ENCODE measurements at regions not wholly inside any gene's neighbourhood (a gene's known extent, or its start where the extent isn't known, plus 50 kb on each side); places are given as distances from the start of the nearest gene placed in this dataset.
A peak's percentile ranks its signal among the peaks of the same experiment; 100 is the strongest.
"Not testable (repeated sequence)": the region's sequence is repeated elsewhere in the genome, so short reads cannot be mapped to it uniquely, and the experiment has no call there.

GRCh38 chrX:940691-941090 lies 271.8 kb downstream of the CRLF2 start:
- no peak for DNase-seq

DNA sequence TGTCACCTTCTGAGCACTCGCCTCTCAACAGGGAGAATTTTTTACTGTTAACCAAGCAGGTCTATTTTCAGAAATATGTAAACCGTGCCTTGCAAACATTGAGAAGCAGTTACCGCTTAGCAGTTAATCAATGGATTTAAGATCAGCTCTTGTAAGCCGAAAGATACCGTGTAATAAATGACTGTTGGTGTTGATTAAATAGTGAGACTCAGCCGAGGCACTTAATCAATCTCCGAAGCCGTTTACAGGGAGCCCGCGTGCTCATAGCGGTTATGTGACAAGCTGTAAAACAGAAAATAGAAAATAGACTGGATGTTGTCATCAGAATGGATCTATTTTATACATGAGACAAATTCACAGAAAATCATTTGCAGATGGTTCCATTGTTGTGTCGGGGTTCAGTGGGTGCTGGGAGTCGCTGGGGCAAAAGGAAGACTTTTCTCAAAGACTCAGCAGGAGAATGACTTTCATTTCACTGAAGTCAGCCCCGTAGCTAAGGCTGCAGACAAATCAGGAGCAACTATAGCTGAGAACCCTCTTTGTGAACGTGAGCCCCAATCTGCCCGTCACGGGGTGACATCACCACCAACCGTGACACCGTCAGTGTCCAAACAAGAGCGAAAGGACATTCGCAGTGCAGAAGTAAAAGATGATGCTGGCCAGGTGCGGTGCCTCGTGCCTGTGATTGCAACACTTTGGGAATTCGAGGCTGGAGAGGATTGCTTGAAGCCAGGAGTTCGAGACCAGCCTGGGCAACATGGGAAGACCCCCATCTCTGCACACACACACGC lies 275.3 kb downstream of the CRLF2 start:
- DNase-seq = no peak

DNA sequence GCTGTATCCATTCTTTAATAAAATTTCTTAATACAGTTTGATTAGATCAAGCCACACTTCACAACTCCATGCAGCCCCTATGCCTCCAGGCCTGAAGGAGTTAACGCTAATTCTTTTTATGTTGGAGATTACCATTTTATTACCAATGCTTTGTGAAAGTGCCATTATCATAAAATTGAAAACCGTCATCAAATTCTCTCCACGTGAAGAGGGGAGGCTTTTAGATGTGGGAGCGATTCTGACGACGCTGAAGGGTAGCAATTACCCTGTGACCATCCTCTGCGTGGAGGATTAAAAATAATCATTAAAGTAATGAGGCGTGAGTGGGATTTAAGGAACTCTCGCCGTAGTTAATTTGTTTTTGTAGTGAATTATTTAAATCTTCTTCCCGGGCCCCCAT lies 278.8 kb downstream of the CRLF2 start:
- DNase-seq = no peak

- DNase-seq = no peak
Measured at GRCh38 chrX:928606-929005, 283.8 kb downstream of the CRLF2 start.

- no peak for DNase-seq
Measured at GRCh38 chrX:926991-927390, 285.5 kb downstream of the CRLF2 start.

DNA sequence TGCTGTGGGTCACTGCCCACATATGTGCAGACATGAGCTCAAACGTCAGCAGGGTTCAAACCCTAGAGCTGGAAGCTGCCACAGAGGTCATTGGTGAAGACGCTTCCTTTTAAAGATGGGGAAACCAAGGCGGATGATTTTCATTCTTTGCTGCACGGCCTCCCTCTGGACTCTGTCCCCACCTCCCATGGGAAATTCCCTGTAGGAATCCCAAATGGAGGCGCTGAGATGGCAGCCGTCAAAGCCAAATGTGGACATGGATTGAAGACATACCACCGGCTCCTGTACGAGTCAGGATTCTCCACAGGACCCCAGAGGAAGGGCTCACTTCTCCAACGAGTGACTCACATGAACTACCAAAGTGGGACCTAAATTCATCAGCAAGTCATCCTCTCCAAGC lies 286.4 kb downstream of the CRLF2 start:
- DNase-seq = no peak

GRCh38 chrX:925652-926061 lies 286.8 kb downstream of the CRLF2 start:
- no peak for DNase-seq

DNA sequence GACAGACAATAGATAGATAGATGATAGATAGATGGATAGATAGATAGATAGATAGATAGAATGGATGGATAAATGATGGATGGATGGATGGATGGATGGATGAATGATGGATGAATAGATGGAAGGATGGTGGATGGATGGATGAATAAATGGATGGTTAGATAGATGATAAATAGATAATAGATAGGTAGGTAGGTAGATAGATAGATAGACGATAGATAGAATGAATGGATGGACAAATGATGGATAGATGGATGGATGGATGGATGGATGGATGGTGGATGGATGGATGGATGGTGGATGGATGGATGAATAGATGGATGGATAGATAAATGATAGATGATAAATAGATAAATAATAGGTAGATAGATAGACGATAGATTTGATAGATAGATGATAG lies 287.4 kb downstream of the CRLF2 start:
- no peak for DNase-seq

GRCh38 chrX:924017-924416 lies 288.4 kb downstream of the CRLF2 start:
- DNase-seq = no peak

DNA sequence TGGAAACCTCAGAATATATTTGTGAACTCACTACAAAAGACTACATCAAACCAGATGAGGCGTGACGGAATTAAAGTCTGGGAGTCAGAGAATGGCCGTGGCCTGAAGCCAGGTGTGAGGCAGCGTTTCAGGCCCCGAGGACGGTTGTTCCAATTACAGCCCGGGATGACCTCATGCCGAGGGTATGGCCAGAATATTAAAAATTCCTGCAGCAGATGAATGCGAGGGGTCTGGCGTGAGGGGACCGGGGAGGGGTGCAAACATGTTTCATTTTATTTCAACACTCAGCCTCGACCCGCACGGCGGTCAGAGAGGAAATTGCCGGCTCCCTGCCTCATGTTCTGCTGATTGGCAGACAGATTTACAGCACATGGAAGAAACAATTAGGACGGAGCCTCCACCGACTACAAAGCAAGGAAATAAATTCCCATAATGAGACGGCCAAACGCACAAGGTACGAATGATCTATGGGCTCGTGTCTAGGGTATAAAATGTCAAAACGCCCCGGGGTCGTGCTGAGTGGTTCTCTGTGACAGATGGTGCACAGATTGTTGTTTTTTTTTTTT lies 289.7 kb downstream of the SHOX start:
- no peak for DNase-seq

- no peak for DNase-seq
Measured at GRCh38 chrX:916230-916599, 285.6 kb downstream of the SHOX start.

DNA sequence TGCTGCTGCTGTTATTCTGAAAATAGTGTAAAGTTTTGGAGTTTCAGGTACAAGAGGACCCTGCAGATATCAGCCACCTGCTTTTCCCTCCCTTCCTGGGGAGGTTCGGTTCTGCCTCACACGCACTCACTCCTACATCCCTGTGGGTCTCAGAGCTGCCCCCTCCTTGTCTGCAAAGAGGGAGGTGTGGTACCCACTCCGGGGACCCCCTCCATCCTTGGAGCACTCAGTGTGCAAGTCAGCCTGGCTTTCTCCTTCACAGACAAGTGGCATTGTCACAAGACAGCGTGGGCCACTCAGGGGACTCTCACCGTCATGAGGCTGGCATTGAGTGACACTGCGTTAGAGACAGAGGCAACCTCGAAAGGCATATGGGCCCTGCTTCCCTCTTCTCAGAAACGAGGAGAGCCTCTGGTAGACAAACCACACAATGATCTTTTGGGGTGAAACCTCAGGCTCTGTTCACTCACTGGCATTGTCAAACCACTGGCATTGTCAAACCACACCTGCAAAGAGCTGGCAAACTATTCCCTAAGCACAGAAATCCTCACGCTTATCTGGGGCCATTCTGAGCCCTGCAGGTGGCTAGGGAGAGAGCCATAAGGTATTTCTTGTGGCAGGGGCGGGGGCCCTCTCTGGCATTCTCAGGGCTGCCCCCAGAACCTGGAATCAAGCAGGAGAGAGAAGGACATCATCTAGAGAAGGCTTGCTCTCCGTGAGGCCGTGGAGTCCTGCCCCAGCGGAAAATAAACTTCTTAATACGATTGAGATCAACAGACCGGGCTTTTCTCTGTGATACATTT lies 285.0 kb downstream of the SHOX start:
- peak; percentile 9 for DNase-seq

DNA sequence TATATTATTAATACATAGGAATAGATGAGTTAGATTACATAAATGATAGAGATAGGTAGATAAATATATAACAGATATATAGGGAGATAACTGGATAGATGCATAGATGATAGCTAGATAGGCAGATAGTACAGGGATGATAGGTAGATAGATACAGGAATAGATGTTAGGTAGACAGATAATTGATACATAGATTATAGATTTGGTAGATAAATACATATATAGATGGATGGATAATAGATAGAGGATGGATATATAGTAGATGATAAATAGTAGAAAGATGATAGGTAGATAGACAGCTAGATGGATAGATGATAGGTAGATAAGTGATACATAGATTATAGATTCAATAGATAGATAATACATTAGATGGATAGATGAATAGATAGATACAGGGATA lies 283.6 kb downstream of the SHOX start:
- no peak for DNase-seq

GRCh38 chrX:912677-913076 lies 282.1 kb downstream of the SHOX start:
- DNase-seq = no peak

DNA sequence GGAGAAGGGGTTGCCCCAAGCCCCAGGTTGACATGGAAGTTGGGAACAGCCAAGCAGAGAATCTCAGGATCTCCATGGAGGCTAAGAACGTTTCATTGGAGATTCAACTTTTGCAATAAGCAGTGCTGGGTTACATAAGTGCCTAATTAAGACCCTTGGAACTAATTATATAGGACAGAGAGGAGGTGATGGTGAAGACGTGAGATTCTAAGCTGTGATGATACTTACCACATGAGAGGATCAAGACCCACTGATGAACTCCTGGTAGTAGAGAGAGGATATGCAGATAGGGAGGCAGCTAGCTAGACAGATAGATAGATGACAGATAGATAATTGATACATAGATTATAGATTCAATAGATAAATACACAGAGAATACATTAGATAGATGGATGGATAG lies 278.5 kb downstream of the SHOX start:
- DNase-seq = not testable (repeated sequence)

DNA sequence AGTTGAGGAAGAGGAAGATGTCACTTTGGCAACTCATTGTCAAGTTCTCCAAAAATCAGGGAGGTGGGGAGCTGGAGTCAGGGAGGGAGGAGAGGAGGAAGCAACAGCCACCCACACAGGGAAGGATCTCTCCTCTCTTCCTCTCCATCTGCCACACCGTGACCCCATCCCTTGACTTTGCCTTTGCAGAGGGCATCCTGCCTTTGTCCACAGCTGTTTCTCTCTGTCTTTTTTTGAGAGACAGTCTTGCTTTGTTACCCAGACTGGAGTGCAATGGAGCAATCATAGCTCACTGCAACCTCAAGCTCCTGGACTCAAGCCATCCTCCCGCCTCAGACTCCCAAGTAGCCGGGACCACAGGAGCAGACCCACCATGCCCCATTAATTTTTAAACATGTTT lies 276.0 kb downstream of the SHOX start:
- DNase-seq = no peak

DNA sequence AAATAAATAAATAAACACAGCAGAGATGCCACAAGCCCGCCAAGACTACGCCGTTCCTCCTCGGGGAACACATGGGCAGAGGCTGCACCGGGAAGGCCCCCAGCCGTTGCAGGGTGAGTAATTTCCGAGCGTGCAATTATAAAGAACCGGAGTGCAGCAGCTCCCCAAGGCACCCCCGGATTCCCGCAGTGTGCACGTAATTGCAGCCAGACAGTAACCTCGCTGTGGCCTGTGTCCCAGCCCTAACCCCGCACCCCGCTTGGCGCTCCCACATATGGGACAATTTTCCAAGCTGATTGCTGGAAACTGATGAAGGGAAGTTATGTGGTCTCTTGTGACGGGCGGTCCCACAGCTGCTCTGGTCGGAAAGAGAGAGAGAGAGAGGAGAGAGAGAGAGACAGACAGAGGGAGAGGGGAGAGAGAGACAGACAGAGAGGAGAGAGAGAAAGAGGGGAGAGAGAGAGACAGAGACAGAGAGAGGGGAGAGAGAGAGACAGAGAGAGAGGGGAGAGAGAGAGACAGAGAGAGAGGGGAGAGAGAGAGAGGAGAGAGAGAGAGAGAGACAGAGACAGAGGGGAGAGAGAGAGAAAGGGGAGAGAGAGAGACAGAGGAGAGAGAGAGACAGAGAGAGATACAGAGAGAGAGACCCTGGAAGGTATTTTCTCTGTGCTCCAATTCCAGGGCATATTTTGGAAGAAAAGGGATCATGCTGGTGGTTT lies 275.4 kb downstream of the SHOX start:
- DNase-seq = no peak

- DNase-seq = no peak
Measured at GRCh38 chrX:903116-903515, 272.5 kb downstream of the SHOX start.

DNA sequence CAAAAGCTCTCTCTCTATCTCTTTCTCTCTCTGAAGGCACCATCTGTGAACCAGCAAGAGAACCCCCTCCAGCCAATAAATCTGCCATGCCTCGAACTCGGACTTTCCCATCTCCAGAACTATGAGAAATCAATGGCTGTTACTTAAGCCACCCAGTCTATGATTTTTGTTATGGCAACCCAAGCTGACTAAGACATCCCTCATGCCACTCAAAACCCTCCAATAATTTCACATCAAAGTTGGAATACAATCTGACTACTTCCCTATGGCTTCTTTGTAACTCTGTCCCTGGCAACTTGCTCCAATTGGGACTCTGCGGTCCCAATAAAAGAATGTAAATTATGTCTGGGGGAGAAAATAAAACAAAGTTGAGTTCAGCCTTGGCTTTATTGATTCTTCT lies 265.7 kb downstream of the SHOX start:
- DNase-seq = no peak

DNA sequence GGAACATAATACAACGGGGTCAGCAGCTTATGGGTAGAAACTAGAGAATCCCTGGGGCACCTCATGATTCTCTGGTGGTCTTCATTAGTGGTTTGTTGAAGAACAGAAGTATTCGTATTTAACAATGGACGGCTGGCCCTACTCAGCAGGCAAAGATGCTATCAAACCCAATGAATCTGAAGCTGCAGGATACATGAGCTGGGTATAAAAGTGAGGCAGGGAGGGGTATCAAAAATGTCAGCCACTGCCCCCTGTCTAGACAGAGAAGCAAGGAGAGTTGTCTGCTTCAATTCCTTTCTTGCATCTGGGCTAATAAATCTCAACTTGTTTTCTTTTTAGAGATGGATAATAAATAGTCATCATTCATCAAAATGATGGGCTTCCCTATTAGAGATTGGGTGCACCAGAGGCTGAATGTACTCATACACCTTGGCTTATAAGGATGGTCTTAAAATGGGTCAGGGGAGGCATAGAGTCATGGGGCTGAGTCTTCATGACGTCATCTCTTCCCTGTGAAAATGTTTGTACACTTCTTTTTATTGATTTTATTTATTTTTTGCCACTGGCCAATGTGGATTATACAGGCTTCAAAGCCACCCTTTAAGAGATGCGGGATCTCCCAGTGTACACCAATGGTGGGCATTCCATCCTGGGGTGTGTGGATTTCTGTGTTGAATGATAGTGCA lies 259.5 kb downstream of the SHOX start:
- no peak for DNase-seq

- not testable (repeated sequence) for DNase-seq
Measured at GRCh38 chrX:887724-888123, 257.1 kb downstream of the SHOX start.

DNA sequence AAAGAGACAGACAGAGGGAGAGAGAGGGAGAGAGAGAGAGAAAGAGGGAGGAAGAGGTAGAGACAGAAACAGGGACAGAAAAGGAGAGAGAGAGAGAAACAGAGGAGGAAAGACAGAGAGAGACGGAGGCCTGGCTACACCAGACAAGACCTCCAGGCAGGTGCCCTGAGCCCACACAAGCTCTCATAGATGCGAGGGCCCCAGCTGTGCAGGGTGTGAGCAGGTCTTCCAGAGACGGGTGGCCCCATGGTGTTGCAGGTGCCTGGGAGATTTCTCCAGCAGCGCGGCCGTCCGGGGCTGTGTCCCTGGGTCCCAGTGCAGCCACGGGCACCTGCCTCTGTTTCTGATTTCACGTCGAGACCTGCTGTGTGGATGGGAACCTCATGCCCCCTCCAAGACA lies 253.0 kb downstream of the SHOX start:
- DNase-seq = no peak

Measured in stimulated activated CD4-positive, alpha-beta T cell treated with anti-CD3 and anti-CD28 coated beads, Interleukin-15, amount 100 ng/mL, for 24 hours (primary cell).